WTC11 (cell line): ENCODE measurements at regions not wholly inside any gene's neighbourhood (a gene's known extent, or its start where the extent isn't known, plus 50 kb on each side); places are given as distances from the start of the nearest gene placed in this dataset.

Source experiments
- ATAC-seq: fragments of 200-7000 bp; cut with Tn5 transposase; 2 replicates; pipeline ENCODE4 v1.10.0; 2021; ENCODE audit warnings: mild to moderate bottlenecking, moderate library complexity
- CTCF ChIA-PET: fragments of 300-600 bp; sonication (Branson Sonifier 250); formaldehyde crosslinking; loops from one replicate; lab custom pipeline; 2021; ENCODE audit warnings: antibody characterized with exemption; lab: Charles Lee
- POLR2A ChIA-PET: fragments of 350-600 bp; sonication (Branson Sonifier 250); formaldehyde crosslinking; loops from one replicate; lab custom pipeline; 2021; ENCODE audit warnings: antibody characterized with exemption; lab: Charles Lee
- DNase-seq: peaks from one replicate; pipeline ENCODE4 v3.0.0; 2021; ENCODE audit warnings: low spot score
- H3K27ac Mint-ChIP-seq: 2 replicates; pipeline ENCODE4 v1.8.0; 2021; ENCODE audit warnings: mixed read lengths
- H3K27me3 Mint-ChIP-seq: 2 replicates; pipeline ENCODE4 v1.8.0; 2021; ENCODE audit warnings: low read depth, mild to moderate bottlenecking, moderate library complexity, mixed read lengths
- H3K36me3 Mint-ChIP-seq: 2 replicates; pipeline ENCODE4 v1.8.0; 2021; ENCODE audit warnings: mixed read lengths
- H3K4me1 Mint-ChIP-seq: 2 replicates; pipeline ENCODE4 v1.8.0; 2022; ENCODE audit warnings: mixed read lengths
- H3K4me3 Mint-ChIP-seq: 2 replicates; pipeline ENCODE4 v1.8.0; 2021; ENCODE audit warnings: mild to moderate bottlenecking, moderate library complexity, mixed read lengths
- H3K9me3 Mint-ChIP-seq: 2 replicates; pipeline ENCODE4 v1.8.0; 2021; ENCODE audit warnings: mixed read lengths
- CBFB ChIP-seq: sonication (generic); formaldehyde crosslinking; IDR thresholded peaks from 2 replicates; pipeline ENCODE4 v1.8.1; 2022; ENCODE audit warnings: mild to moderate bottlenecking, low read depth, missing genetic modification reagents
- GRHL2 ChIP-seq: fragments of 250-450 bp; sonication (Bioruptor Pico); IDR thresholded peaks from 2 replicates; pipeline ENCODE4 v1.8.0; 2022; ENCODE audit warnings: mild to moderate bottlenecking, moderate library complexity; ENCODE audit not compliant: insufficient replicate concordance, severe bottlenecking
- HMGA2 ChIP-seq: fragments of 250-450 bp; sonication (Bioruptor Pico); IDR thresholded peaks from 2 replicates; pipeline ENCODE4 v1.4.0; 2021; ENCODE audit warnings: mild to moderate bottlenecking, moderate library complexity
- MXD4 ChIP-seq: fragments of 250-450 bp; sonication (Bioruptor Pico); IDR thresholded peaks from 2 replicates; pipeline ENCODE4 v1.8.0; 2021; ENCODE audit warnings: mild to moderate bottlenecking, moderate library complexity, borderline replicate concordance
- NFE2L1 ChIP-seq: sonication (generic); formaldehyde crosslinking; IDR thresholded peaks from 2 replicates; pipeline ENCODE4 v1.8.1; 2023; ENCODE audit warnings: missing genetic modification reagents
- RORB ChIP-seq: fragments of 250-450 bp; sonication (Bioruptor Pico); IDR thresholded peaks from 2 replicates; pipeline ENCODE4 v1.9.0; 2021; ENCODE audit warnings: mild to moderate bottlenecking
- TCF7 ChIP-seq: sonication (generic); formaldehyde crosslinking; IDR thresholded peaks from 2 replicates; pipeline ENCODE4 v1.8.0; 2022; ENCODE audit warnings: mild to moderate bottlenecking, low read depth, missing genetic modification reagents, moderate library complexity
- TEAD4 ChIP-seq: sonication (generic); formaldehyde crosslinking; IDR thresholded peaks from 2 replicates; pipeline ENCODE4 v1.8.0; 2022; ENCODE audit warnings: mild to moderate bottlenecking, missing genetic modification reagents
- TP53 ChIP-seq: sonication (generic); formaldehyde crosslinking; IDR thresholded peaks from 2 replicates; pipeline ENCODE4 v1.8.1; 2023; ENCODE audit warnings: mild to moderate bottlenecking, missing genetic modification reagents
- ZNF219 ChIP-seq: sonication (generic); formaldehyde crosslinking; IDR thresholded peaks from 2 replicates; pipeline ENCODE4 v1.8.0; 2023; ENCODE audit warnings: missing genetic modification reagents, mild to moderate bottlenecking, borderline replicate concordance
- ZNF232 ChIP-seq: sonication (generic); formaldehyde crosslinking; IDR thresholded peaks from 2 replicates; pipeline ENCODE4 v1.8.0; 2022; ENCODE audit warnings: mild to moderate bottlenecking, missing genetic modification reagents
- ZNF263 ChIP-seq: sonication (generic); formaldehyde crosslinking; IDR thresholded peaks from 2 replicates; pipeline ENCODE4 v1.8.1; 2022; ENCODE audit warnings: low read depth, mild to moderate bottlenecking, moderate library complexity, missing genetic modification reagents
- ZNF396 ChIP-seq: fragments of 250-450 bp; sonication (Bioruptor Pico); IDR thresholded peaks from 2 replicates; pipeline ENCODE4 v1.8.0; 2021; ENCODE audit warnings: mild to moderate bottlenecking, moderate library complexity, borderline replicate concordance
- TF ChIP-seq, protein P1 (sequence below): fragments of 250-450 bp; sonication (Bioruptor Pico); IDR thresholded peaks from 2 replicates; pipeline ENCODE4 v1.9.0; 2021; ENCODE audit warnings: mild to moderate bottlenecking, borderline replicate concordance
- TF ChIP-seq, protein P2 (sequence below): sonication (generic); formaldehyde crosslinking; IDR thresholded peaks from 2 replicates; pipeline ENCODE4 v1.8.0; 2022; ENCODE audit warnings: mild to moderate bottlenecking, missing genetic modification reagents
- TF ChIP-seq, protein P3 (sequence below): sonication (generic); formaldehyde crosslinking; IDR thresholded peaks from 2 replicates; pipeline ENCODE4 v1.8.0; 2023; ENCODE audit warnings: missing genetic modification reagents
- TF ChIP-seq, protein P4 (sequence below): sonication (generic); formaldehyde crosslinking; IDR thresholded peaks from 2 replicates; pipeline ENCODE4 v1.8.0; 2022; ENCODE audit warnings: missing genetic modification reagents

DNA sequence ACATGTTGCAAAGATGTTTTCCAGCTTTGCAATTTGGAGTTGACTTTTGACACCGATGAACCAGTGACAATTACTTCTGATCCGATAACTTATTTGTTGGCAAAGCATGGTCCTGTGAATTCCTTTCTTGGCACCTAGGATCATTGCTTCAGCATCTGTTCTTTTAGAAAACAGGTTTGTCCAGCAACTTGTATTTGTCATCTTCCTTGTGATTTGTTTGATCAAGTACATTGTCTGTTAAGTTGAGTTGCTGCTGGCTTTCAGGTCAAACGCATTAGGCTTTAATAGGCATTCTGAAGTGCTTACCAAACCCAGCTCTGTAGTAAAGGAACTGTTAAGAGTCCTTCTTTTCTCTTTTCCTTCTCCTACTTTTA lies 192.4 kb upstream of the ZNF217 start (continued):
- TF ChIP-seq, protein P1, sequence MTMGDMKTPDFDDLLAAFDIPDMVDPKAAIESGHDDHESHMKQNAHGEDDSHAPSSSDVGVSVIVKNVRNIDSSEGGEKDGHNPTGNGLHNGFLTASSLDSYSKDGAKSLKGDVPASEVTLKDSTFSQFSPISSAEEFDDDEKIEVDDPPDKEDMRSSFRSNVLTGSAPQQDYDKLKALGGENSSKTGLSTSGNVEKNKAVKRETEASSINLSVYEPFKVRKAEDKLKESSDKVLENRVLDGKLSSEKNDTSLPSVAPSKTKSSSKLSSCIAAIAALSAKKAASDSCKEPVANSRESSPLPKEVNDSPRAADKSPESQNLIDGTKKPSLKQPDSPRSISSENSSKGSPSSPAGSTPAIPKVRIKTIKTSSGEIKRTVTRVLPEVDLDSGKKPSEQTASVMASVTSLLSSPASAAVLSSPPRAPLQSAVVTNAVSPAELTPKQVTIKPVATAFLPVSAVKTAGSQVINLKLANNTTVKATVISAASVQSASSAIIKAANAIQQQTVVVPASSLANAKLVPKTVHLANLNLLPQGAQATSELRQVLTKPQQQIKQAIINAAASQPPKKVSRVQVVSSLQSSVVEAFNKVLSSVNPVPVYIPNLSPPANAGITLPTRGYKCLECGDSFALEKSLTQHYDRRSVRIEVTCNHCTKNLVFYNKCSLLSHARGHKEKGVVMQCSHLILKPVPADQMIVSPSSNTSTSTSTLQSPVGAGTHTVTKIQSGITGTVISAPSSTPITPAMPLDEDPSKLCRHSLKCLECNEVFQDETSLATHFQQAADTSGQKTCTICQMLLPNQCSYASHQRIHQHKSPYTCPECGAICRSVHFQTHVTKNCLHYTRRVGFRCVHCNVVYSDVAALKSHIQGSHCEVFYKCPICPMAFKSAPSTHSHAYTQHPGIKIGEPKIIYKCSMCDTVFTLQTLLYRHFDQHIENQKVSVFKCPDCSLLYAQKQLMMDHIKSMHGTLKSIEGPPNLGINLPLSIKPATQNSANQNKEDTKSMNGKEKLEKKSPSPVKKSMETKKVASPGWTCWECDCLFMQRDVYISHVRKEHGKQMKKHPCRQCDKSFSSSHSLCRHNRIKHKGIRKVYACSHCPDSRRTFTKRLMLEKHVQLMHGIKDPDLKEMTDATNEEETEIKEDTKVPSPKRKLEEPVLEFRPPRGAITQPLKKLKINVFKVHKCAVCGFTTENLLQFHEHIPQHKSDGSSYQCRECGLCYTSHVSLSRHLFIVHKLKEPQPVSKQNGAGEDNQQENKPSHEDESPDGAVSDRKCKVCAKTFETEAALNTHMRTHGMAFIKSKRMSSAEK, result no peak
- TF ChIP-seq, protein P2, sequence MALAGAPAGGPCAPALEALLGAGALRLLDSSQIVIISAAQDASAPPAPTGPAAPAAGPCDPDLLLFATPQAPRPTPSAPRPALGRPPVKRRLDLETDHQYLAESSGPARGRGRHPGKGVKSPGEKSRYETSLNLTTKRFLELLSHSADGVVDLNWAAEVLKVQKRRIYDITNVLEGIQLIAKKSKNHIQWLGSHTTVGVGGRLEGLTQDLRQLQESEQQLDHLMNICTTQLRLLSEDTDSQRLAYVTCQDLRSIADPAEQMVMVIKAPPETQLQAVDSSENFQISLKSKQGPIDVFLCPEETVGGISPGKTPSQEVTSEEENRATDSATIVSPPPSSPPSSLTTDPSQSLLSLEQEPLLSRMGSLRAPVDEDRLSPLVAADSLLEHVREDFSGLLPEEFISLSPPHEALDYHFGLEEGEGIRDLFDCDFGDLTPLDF (CRISPR knock-in tag), result no peak
- TF ChIP-seq ZNF263 (CRISPR knock-in tag) (no peak), TCF7 (CRISPR knock-in tag) (no peak), CBFB (no peak), GRHL2 (CRISPR knock-in tag) (no peak)
- TF ChIP-seq, protein P3, sequence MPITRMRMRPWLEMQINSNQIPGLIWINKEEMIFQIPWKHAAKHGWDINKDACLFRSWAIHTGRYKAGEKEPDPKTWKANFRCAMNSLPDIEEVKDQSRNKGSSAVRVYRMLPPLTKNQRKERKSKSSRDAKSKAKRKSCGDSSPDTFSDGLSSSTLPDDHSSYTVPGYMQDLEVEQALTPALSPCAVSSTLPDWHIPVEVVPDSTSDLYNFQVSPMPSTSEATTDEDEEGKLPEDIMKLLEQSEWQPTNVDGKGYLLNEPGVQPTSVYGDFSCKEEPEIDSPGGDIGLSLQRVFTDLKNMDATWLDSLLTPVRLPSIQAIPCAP, result no peak

DNA sequence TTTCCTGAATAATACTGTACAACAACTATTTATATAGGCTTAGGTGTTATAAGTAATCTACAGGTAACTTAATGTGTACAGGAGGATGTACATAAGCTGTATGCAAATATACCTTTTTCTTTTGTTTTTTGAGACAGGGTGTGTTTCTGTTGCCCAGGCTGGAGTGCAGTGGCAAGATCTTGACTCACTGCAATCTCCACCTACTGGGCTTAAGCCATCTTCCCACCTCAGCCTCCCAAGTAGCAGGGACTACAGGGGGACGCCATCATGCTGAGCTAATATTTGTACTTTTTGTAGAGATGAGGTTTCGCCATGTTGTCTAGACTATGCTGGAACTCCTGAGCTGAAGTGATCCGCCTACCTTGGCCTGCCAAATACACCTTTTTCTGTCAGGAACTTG lies 191.7 kb upstream of the ZNF217 start:
- Mint-ChIP-seq H3K36me3 (no peaks in the 10 kb centered on the region), H3K27ac (no peak overlapping the region), H3K9me3 (no peaks in the 10 kb centered on the region; the same call in 1 of the 2 replicates)
- TF ChIP-seq TEAD4 (CRISPR knock-in tag), result no peak
- TF ChIP-seq, all 79 proteins: peak for 0
- H3K4me1 Mint-ChIP-seq, result peaks cover 34% of the 10 kb centered on the region
- no peak for ATAC-seq
- CTCF ChIA-PET, result no interaction called here
- H3K4me3 Mint-ChIP-seq, result no peak overlapping the region
- no peak for DNase-seq
- H3K27me3 Mint-ChIP-seq, result no peaks in the 10 kb centered on the region
- POLR2A ChIA-PET, result no interaction called here

DNA sequence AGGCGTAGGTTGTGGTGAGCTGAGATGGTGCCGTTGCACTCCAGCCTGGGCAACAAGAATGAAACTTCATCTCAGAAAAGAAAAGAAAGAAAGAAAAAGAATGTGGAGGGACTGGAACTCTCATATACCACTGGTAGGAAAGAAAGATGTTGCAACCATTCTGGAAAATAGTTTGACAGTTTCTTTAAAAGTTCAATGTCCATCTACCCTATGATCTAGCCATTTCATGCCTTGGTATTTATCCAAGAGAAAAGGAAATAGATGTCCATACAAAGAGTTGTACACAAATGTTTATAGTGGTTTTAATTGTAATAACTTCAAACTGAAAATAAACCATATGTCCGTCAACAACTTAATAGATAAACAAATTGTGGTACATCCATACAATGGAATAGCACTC lies 190.1 kb upstream of the ZNF217 start:
- Mint-ChIP-seq H3K4me1 (peaks cover 23% of the 10 kb centered on the region), H3K9me3 (no peaks in the 10 kb centered on the region; the same call in 1 of the 2 replicates), H3K27ac (no peak overlapping the region), H3K4me3 (no peak overlapping the region), H3K36me3 (no peaks in the 10 kb centered on the region), H3K27me3 (no peaks in the 10 kb centered on the region)
- ChIA-PET POLR2A (no interaction called here), CTCF (no interaction called here)
- no peak for TF ChIP-seq ZNF232 (CRISPR knock-in tag)
- ATAC-seq, result no peak
- no peak for DNase-seq

DNA sequence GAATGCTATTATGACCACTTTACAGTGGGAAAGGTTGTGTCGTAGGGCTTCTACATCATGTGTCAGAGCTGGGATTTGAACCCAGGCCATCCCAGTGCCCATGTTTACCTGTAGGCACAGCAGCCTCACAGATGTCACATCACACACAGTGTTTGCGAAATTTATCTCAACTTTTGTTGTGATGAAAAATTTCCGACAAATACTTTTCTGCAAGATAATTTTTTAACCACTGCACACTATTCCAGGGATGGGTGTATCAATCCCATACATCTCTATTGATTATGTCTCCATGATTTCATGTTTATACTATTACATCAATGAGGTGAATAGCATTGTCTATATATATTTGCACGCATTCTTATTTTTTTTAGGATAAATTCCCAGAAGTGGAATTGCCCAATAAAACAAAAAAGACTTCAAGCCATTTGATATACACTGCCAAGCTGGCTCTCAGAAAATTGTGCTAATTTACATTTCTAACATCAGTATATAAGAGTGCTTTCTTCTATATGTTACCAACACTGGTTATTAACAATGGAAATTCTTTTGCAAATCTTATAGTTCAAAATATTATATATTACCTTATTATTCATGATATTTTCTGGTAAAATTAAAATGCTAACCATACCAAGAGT lies 189.1 kb upstream of the ZNF217 start:
- CTCF ChIA-PET, result no interaction called here
- no peaks in the 10 kb centered on the region; the same call in 1 of the 2 replicates for H3K9me3 Mint-ChIP-seq
- no peaks in the 10 kb centered on the region for H3K36me3 Mint-ChIP-seq
- DNase-seq (no peak), ATAC-seq (no peak)
- H3K4me3 Mint-ChIP-seq, result no peak overlapping the region
- POLR2A ChIA-PET, result no interaction called here
- no peak for TF ChIP-seq TEAD4 (CRISPR knock-in tag)
- H3K27me3 Mint-ChIP-seq, result no peaks in the 10 kb centered on the region
- H3K27ac Mint-ChIP-seq, result no peak overlapping the region
- H3K4me1 Mint-ChIP-seq, result peaks cover 20% of the 10 kb centered on the region

DNA sequence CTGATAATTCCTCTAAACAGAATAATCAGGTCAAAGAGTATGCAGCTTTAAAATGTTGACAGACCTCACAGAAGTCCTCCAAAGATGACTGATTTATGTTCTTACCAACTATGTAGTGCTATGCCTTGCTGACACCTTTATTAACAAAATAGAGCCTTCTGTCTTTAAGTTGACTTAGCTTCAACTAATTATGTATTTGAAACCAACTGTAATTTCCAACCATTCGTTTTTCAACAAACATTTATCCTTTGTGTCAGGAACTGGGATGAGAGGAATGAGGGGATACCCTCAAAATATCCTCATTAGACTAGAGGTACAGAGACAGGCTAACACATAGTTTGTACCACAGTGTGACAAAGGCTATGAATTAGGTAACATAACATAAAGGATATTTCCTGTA lies 186.2 kb upstream of the ZNF217 start:
- Mint-ChIP-seq H3K4me3 (no peak overlapping the region), H3K9me3 (peaks cover 3% of the 10 kb centered on the region; the same call in 1 of the 2 replicates), H3K4me1 (no peaks in the 10 kb centered on the region), H3K27ac (no peak overlapping the region), H3K36me3 (no peaks in the 10 kb centered on the region), H3K27me3 (no peaks in the 10 kb centered on the region)
- no peak for DNase-seq
- ATAC-seq, result no peak
- ChIA-PET CTCF (no interaction called here), POLR2A (no interaction called here)
- TF ChIP-seq HMGA2 (no peak), NFE2L1 (CRISPR knock-in tag) (no peak), ZNF219 (no peak), TP53 (CRISPR knock-in tag) (no peak), ZNF396 (no peak), RORB (CRISPR knock-in tag) (no peak), MXD4 (no peak)
- TF ChIP-seq, protein P4, sequence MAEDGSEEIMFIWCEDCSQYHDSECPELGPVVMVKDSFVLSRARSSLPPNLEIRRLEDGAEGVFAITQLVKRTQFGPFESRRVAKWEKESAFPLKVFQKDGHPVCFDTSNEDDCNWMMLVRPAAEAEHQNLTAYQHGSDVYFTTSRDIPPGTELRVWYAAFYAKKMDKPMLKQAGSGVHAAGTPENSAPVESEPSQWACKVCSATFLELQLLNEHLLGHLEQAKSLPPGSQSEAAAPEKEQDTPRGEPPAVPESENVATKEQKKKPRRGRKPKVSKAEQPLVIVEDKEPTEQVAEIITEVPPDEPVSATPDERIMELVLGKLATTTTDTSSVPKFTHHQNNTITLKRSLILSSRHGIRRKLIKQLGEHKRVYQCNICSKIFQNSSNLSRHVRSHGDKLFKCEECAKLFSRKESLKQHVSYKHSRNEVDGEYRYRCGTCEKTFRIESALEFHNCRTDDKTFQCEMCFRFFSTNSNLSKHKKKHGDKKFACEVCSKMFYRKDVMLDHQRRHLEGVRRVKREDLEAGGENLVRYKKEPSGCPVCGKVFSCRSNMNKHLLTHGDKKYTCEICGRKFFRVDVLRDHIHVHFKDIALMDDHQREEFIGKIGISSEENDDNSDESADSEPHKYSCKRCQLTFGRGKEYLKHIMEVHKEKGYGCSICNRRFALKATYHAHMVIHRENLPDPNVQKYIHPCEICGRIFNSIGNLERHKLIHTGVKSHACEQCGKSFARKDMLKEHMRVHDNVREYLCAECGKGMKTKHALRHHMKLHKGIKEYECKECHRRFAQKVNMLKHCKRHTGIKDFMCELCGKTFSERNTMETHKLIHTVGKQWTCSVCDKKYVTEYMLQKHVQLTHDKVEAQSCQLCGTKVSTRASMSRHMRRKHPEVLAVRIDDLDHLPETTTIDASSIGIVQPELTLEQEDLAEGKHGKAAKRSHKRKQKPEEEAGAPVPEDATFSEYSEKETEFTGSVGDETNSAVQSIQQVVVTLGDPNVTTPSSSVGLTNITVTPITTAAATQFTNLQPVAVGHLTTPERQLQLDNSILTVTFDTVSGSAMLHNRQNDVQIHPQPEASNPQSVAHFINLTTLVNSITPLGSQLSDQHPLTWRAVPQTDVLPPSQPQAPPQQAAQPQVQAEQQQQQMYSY (CRISPR knock-in tag), result no peak
